SK-N-SH (cell line): ENCODE measurements at regions not wholly inside any gene's neighbourhood (a gene's known extent, or its start where the extent isn't known, plus 50 kb on each side); places are given as distances from the start of the nearest gene placed in this dataset.
"Not testable (repeated sequence)": the region's sequence is repeated elsewhere in the genome, so short reads cannot be mapped to it uniquely, and the experiment has no call there.

Experiments
- CTCF ChIA-PET: fragments of 300-600, 350-600 bp; formaldehyde crosslinking; extraction: SDS; loops from one replicate; lab custom pipeline; 2021; lab: Yijun Ruan, JAX
- POLR2A ChIA-PET: fragments of 350-600 bp; sonication (Branson Sonifier 250); formaldehyde crosslinking; extraction: SDS; loops from one replicate; lab custom pipeline; 2020; ENCODE audit warnings: antibody characterized with exemption, inconsistent platforms; lab: Yijun Ruan, JAX
- DNase-seq: peaks from one replicate; pipeline ENCODE4 v3.0.0; 2012
- H2AFZ ChIP-seq: fragments of 200-600 bp; sonication (generic); 2 replicates; pipeline ENCODE4 v1.8.1; 2016; ENCODE audit warnings: antibody characterized with exemption, mild to moderate bottlenecking, low read depth
- H3F3A ChIP-seq: fragments of 200-600 bp; sonication (generic); replicated peaks from 2 replicates; pipeline ENCODE3; 2016; ENCODE audit warnings: antibody characterized with exemption, mild to moderate bottlenecking; ENCODE audit not compliant: insufficient read depth
- H3K27ac ChIP-seq, 2 experiments: fragments of 200-500 bp in 1 of 2; fragments of 200-600 bp in 1 of 2; sonication (Bioruptor generic) in 1 of 2; sonication (generic), shearing (Covaris generic) in 1 of 2; 2 replicates each; pipeline versions ENCODE4 v1.5.1 to v1.6.1; 2014 to 2016; ENCODE audit warnings: low read depth in 2 of 2, inconsistent platforms in 1 of 2, low read length in 1 of 2, mild to moderate bottlenecking in 1 of 2, mixed read lengths in 1 of 2
- H3K27me3 ChIP-seq: fragments of 200-600 bp; sonication (generic), shearing (Covaris generic); 2 replicates; pipeline ENCODE4 v1.6.1; 2016; ENCODE audit warnings: mixed run types; ENCODE audit not compliant: insufficient read depth
- H3K36me3 ChIP-seq, 2 experiments: fragments of 200-500 bp in 1 of 2; fragments of 200-600 bp in 1 of 2; sonication (Bioruptor generic) in 1 of 2; sonication (generic) in 1 of 2; replicated peaks in 1 of 2; 2 replicates each; pipeline versions ENCODE3 to v1.5.1; 2014 to 2016; ENCODE audit warnings: low read length in 1 of 2, mild to moderate bottlenecking in 1 of 2; ENCODE audit not compliant: insufficient read depth in 2 of 2, control insufficient read depth in 1 of 2
- H3K4me1 ChIP-seq, 2 experiments: fragments of 200-500 bp in 1 of 2; fragments of 200-600 bp in 1 of 2; sonication (Bioruptor generic) in 1 of 2; sonication (generic), shearing (Covaris generic) in 1 of 2; 2 replicates each; pipeline versions ENCODE4 v1.5.1 to v1.6.1; 2014 to 2016; ENCODE audit warnings: low read depth in 1 of 2, low read length in 1 of 2, mixed run types in 1 of 2; ENCODE audit not compliant: insufficient read depth in 2 of 2, control insufficient read depth in 1 of 2
- H3K4me2 ChIP-seq: fragments of 200-600 bp; sonication (generic), shearing (Covaris generic); 2 replicates; pipeline ENCODE4 v1.6.1; 2017; ENCODE audit warnings: mixed run types
- H3K4me3 ChIP-seq, 2 experiments: fragments of 200-500 bp in 1 of 2; fragments of 200-600 bp in 1 of 2; sonication (Bioruptor generic) in 1 of 2; sonication (generic), shearing (Covaris generic) in 1 of 2; 2 replicates each; pipeline versions ENCODE4 v1.5.1 to v1.8.1; 2014 to 2016; ENCODE audit warnings: low read depth in 2 of 2, inconsistent platforms in 1 of 2, low read length in 1 of 2, mild to moderate bottlenecking in 1 of 2, mixed read lengths in 1 of 2, moderate library complexity in 1 of 2
- H3K79me2 ChIP-seq: fragments of 200-600 bp; sonication (generic); 2 replicates; pipeline ENCODE4 v1.8.1; 2017; ENCODE audit warnings: mild to moderate bottlenecking; ENCODE audit not compliant: insufficient read depth
- H3K9ac ChIP-seq: fragments of 200-600 bp; sonication (generic); 2 replicates; pipeline ENCODE4 v1.6.1; 2017; ENCODE audit warnings: mixed run types
- H3K9me2 ChIP-seq: fragments of 200-600 bp; sonication (generic); 2 replicates; pipeline ENCODE4 v1.6.1; 2017; ENCODE audit warnings: mixed run types
- H3K9me3 ChIP-seq: fragments of 200-600 bp; sonication (generic); 2 replicates; pipeline ENCODE4 v1.6.1; 2017; ENCODE audit warnings: mixed run types, mild to moderate bottlenecking, moderate library complexity
- H4K20me1 ChIP-seq: fragments of 200-600 bp; sonication (generic); 2 replicates; pipeline ENCODE4 v1.6.1; 2017; ENCODE audit warnings: mild to moderate bottlenecking, mixed run types; ENCODE audit not compliant: insufficient read depth
- CHD2 ChIP-seq: fragments of 150-350 bp; IDR thresholded peaks from 2 replicates; pipeline ENCODE4 v1.6.1; 2018; ENCODE audit warnings: low read length; ENCODE audit not compliant: partially characterized antibody
- FOSL2 ChIP-seq: IDR thresholded peaks from 2 replicates; pipeline ENCODE4 v1.4.0; 2012; ENCODE audit warnings: low read depth, mild to moderate bottlenecking, moderate library complexity, borderline replicate concordance
- FOXJ3 ChIP-seq: sonication (generic); formaldehyde crosslinking; IDR thresholded peaks from 2 replicates; pipeline ENCODE4 v1.5.1; 2020; ENCODE audit warnings: mild to moderate bottlenecking, missing genetic modification reagents
- MXI1 ChIP-seq: IDR thresholded peaks from 2 replicates; pipeline ENCODE4 v1.6.1; 2012; ENCODE audit warnings: mild to moderate bottlenecking, low read depth, low read length, improper control_type of control experiment
- NFIC ChIP-seq: IDR thresholded peaks from 2 replicates; pipeline ENCODE4 v1.4.0; 2012; ENCODE audit warnings: borderline replicate concordance
- RXRA ChIP-seq: IDR thresholded peaks from 2 replicates; pipeline ENCODE4 v1.4.0; 2012; ENCODE audit warnings: low read depth, mild to moderate bottlenecking, borderline replicate concordance
- SIN3A ChIP-seq: IDR thresholded peaks from 2 replicates; pipeline ENCODE4 v1.6.1; 2012; ENCODE audit warnings: low read depth, mild to moderate bottlenecking, low read length, moderate library complexity, borderline replicate concordance
- TAF1 ChIP-seq: IDR thresholded peaks from 2 replicates; pipeline ENCODE4 v1.6.1; 2012; ENCODE audit warnings: low read depth, mild to moderate bottlenecking, low read length, moderate library complexity, borderline replicate concordance
- WGBS: methylation state at CpG from one replicate; pipeline ENCODE4 v1.1.6; 2017; ENCODE audit warnings: low lambda C conversion rate; 5-methylcytosine and 5-hydroxymethylcytosine counted together
- TF ChIP-seq, protein P1 (sequence below): IDR thresholded peaks from 2 replicates; pipeline ENCODE4 v1.4.0; 2012; ENCODE audit warnings: low read depth, borderline replicate concordance
- TF ChIP-seq, protein P2 (sequence below): IDR thresholded peaks from 2 replicates; pipeline ENCODE4 v1.4.0; 2012; ENCODE audit warnings: low read depth, borderline replicate concordance
- TF ChIP-seq, protein P3 (sequence below): fragments of 200-600 bp; sonication (generic); IDR thresholded peaks from 2 replicates; pipeline ENCODE4 v1.6.1; 2017; ENCODE audit warnings: antibody characterized with exemption, mild to moderate bottlenecking, moderate library complexity
- TF ChIP-seq, protein P4 (sequence below): fragments of 150-350 bp; IDR thresholded peaks from 2 replicates; pipeline ENCODE4 v1.6.1; 2017; ENCODE audit warnings: antibody characterized with exemption, low read length, low read depth, borderline replicate concordance

DNA sequence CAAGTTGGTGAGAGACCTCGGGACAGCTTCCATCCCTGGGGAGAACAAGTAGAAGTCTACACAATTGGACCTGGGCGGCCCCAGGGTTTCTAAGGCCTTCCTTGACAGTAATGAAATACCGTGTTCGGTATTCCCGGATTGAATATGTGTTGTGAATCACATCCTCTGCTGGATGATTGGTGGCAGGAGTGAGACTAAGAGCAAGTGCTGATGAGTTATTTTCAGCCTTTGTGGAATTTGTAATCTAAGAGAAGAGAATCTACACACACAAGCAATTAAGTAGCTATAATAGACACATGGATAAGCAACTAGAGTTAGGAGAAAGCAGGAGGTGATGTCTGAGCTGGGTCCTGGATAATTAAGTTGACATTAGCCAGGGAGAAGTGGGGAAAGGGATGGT, 64.8 kb upstream of the VWC2 start:
- no peak overlapping the region for H3K4me2 ChIP-seq
- under 1% methylated on average over 5 of the region's 5 CpGs for WGBS
- H3K27me3 ChIP-seq: 0 out of 2 replicates have a peak, but pooled peaks cover 9% of the 10 kb centered on the region
- TF ChIP-seq, protein P1, sequence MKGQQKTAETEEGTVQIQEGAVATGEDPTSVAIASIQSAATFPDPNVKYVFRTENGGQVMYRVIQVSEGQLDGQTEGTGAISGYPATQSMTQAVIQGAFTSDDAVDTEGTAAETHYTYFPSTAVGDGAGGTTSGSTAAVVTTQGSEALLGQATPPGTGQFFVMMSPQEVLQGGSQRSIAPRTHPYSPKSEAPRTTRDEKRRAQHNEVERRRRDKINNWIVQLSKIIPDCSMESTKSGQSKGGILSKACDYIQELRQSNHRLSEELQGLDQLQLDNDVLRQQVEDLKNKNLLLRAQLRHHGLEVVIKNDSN: no peak
- TF ChIP-seq, protein P2, sequence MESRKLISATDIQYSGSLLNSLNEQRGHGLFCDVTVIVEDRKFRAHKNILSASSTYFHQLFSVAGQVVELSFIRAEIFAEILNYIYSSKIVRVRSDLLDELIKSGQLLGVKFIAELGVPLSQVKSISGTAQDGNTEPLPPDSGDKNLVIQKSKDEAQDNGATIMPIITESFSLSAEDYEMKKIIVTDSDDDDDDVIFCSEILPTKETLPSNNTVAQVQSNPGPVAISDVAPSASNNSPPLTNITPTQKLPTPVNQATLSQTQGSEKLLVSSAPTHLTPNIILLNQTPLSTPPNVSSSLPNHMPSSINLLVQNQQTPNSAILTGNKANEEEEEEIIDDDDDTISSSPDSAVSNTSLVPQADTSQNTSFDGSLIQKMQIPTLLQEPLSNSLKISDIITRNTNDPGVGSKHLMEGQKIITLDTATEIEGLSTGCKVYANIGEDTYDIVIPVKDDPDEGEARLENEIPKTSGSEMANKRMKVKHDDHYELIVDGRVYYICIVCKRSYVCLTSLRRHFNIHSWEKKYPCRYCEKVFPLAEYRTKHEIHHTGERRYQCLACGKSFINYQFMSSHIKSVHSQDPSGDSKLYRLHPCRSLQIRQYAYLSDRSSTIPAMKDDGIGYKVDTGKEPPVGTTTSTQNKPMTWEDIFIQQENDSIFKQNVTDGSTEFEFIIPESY: no peak
- no peak for TF ChIP-seq NFIC
- TF ChIP-seq FOXJ3 (CRISPR knock-in tag): no peak
- no peak for TF ChIP-seq FOSL2
- H3K9me2 ChIP-seq: no peaks in the 10 kb centered on the region
- POLR2A ChIA-PET: no interaction called here
- no peaks in the 10 kb centered on the region for H3K9me3 ChIP-seq
- H3K79me2 ChIP-seq: no peaks in the 10 kb centered on the region
- H3K4me3 ChIP-seq: no peak overlapping the region
- CTCF ChIA-PET: no interaction called here
- no peaks in the 10 kb centered on the region for H3F3A ChIP-seq
- no peak for DNase-seq
- no peaks in the 10 kb centered on the region for H4K20me1 ChIP-seq
- no peak overlapping the region for H3K27ac ChIP-seq
- H2AFZ ChIP-seq: no peak overlapping the region
- no peak overlapping the region for H3K9ac ChIP-seq
- H3K4me1 ChIP-seq: no peaks in the 10 kb centered on the region
- no peaks in the 10 kb centered on the region for H3K36me3 ChIP-seq

DNA sequence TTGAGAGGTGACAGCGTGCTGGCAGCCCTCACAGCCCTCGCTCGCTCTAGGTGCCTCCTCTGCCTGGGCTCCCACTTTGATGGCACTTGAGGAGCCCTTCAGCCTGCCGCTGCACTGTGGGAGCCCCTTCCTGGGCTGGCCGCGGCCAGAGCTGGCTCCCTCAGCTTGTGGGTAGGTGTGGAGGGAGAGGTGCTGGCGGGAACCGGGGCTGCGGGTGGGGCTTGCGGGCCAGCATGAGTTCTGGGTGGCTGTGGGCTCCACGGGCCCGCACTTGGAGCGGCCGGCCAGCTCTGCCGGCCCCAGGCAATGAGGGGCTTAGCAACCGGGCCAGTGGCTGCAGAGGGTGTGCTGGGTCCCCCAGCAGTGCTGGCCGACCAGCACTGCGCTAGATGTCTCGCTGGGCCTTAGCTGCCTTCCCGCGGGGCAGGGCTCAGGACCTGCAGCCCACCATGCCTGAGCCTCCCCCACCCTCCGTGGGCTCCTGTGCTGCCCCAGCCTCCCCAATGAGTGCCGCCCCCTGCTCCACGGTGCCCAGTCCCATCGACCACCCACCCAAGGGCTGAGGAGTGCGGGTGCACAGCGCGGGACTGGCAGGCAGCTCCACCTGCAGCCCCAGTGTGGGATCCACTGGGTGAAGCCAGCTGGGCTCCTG, 62.2 kb upstream of the VWC2 start:
- H3K9me2 ChIP-seq, H3K27me3 ChIP-seq, H3F3A ChIP-seq, H3K4me2 ChIP-seq, H3K27ac ChIP-seq, H3K4me3 ChIP-seq, H3K4me1 ChIP-seq, H3K36me3 ChIP-seq, H3K9me3 ChIP-seq, H3K79me2 ChIP-seq, POLR2A ChIA-PET, DNase-seq, CTCF ChIA-PET, H4K20me1 ChIP-seq, H2AFZ ChIP-seq, H3K9ac ChIP-seq: not testable (repeated sequence)
- 8% methylated on average over 21 of the region's 28 CpGs for WGBS

DNA sequence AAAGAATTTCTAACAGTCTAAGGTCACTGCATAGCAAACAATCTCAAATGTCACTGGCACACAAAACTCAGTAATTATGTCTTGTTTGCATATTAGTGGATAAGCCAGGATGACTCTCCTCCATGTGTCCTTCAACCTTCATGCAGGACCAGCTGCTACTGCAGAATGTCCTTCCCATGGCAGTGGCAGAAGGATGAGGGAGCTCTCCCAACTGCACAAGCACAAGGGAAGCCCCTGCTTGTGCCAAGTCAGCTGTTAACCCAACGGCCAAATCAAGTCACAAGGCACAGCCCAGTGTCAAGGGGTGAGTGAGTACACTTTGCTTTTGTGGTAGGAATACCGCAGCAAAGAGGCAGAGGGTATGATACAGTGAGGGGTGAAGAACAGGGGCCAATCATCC, 59.3 kb upstream of the VWC2 start:
- Histone ChIP-seq H4K20me1 (no peaks in the 10 kb centered on the region), H3K79me2 (no peaks in the 10 kb centered on the region), H2AFZ (no peak overlapping the region), H3K4me1 (no peaks in the 10 kb centered on the region), H3K4me2 (no peak overlapping the region), H3K27me3 (0 out of 2 replicates have a peak, but pooled peaks cover 9% of the 10 kb centered on the region), H3K9me3 (no peaks in the 10 kb centered on the region), H3F3A (no peaks in the 10 kb centered on the region), H3K4me3 (no peak overlapping the region), H3K36me3 (no peaks in the 10 kb centered on the region), H3K27ac (no peak overlapping the region), H3K9ac (no peak overlapping the region), H3K9me2 (no peaks in the 10 kb centered on the region)
- ChIA-PET CTCF (interaction anchor here (1.0 kb wide), 1 partner anchor 9 kb away, joined by 3 read pairs; no protein-coding TSS in a partner anchor), POLR2A (no interaction called here)
- WGBS: 0% methylated on average over 2 of the region's 2 CpGs
- no peak for DNase-seq
- TF ChIP-seq MXI1 (no peak), SIN3A (no peak), FOXJ3 (CRISPR knock-in tag) (no peak), TAF1 (no peak), RXRA (no peak), CHD2 (no peak)
- TF ChIP-seq, protein P3, sequence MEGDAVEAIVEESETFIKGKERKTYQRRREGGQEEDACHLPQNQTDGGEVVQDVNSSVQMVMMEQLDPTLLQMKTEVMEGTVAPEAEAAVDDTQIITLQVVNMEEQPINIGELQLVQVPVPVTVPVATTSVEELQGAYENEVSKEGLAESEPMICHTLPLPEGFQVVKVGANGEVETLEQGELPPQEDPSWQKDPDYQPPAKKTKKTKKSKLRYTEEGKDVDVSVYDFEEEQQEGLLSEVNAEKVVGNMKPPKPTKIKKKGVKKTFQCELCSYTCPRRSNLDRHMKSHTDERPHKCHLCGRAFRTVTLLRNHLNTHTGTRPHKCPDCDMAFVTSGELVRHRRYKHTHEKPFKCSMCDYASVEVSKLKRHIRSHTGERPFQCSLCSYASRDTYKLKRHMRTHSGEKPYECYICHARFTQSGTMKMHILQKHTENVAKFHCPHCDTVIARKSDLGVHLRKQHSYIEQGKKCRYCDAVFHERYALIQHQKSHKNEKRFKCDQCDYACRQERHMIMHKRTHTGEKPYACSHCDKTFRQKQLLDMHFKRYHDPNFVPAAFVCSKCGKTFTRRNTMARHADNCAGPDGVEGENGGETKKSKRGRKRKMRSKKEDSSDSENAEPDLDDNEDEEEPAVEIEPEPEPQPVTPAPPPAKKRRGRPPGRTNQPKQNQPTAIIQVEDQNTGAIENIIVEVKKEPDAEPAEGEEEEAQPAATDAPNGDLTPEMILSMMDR: no peak
- TF ChIP-seq, protein P4, sequence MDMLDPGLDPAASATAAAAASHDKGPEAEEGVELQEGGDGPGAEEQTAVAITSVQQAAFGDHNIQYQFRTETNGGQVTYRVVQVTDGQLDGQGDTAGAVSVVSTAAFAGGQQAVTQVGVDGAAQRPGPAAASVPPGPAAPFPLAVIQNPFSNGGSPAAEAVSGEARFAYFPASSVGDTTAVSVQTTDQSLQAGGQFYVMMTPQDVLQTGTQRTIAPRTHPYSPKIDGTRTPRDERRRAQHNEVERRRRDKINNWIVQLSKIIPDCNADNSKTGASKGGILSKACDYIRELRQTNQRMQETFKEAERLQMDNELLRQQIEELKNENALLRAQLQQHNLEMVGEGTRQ: no peak
- TF ChIP-seq, protein P2: no peak
